ENCODE measurements at regions not wholly inside any gene's neighbourhood (a gene's known extent, or its start where the extent isn't known, plus 50 kb on each side); places are given as distances from the start of the nearest gene placed in this dataset.

DNA sequence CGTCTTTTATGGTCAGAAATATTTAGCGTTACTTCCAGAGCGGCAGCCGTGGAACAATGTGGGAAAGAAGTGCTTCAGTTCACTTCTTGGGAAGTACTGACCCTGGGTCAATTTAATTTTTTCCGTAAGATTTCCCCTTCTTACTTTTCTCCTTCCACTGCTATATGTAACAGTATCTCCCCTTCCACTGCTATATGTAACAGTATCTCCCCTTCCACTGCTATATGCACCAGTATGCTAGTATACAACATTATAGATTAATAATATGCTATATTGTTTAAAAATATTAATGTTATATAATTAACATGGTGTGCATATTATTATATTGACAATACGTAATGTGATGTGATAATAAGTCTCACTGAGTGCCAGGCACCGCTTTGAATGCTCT, 69.7 kb upstream of the ERG start:
- TF ChIP-seq PBX3 (IDR thresholded peaks at IDR 0.05; ENCODE audit: insufficient replicate concordance, low read depth, low read length) (no peak), RB1 (IDR thresholded peaks at IDR 0.05; ENCODE audit: borderline replicate concordance) (no peak), TARDBP (IDR thresholded peaks at IDR 0.05; ENCODE audit: borderline replicate concordance) (no peak), PRDM15 (CRISPR knock-in tag; IDR thresholded peaks at IDR 0.05) (no peak), ESRRA (IDR thresholded peaks at IDR 0.05; ENCODE audit: low read length) (no peak)
- TF ChIP-seq, protein P1, sequence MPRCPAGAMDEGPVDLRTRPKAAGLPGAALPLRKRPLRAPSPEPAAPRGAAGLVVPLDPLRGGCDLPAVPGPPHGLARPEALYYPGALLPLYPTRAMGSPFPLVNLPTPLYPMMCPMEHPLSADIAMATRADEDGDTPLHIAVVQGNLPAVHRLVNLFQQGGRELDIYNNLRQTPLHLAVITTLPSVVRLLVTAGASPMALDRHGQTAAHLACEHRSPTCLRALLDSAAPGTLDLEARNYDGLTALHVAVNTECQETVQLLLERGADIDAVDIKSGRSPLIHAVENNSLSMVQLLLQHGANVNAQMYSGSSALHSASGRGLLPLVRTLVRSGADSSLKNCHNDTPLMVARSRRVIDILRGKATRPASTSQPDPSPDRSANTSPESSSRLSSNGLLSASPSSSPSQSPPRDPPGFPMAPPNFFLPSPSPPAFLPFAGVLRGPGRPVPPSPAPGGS (IDR thresholded peaks at IDR 0.05; ENCODE audit: borderline replicate concordance, insufficient read depth, low read depth, low read length, poor library complexity, severe bottlenecking) = no peak
- no peaks in the 10 kb centered on the region; a peak in 1 of 4 replicates for H3K36me3 ChIP-seq (ENCODE audit: control insufficient read depth in 2 of 2, insufficient read depth in 2 of 2, low read length in 1 of 2)
- no peak overlapping the region for H3K27ac ChIP-seq (ENCODE audit: control insufficient read depth, insufficient read depth)
- SMC1A ChIA-PET (ENCODE audit: uncharacterized antibody, unreplicated experiment) = no interaction called here
- no peak for ATAC-seq
- WGBS (ENCODE audit: insufficient coverage, insufficient replicate concordance, low lambda C conversion rate, missing lambda C conversion rate) = 61% methylated on average over 7 of the region's 7 CpGs
- H3K79me2 ChIP-seq (ENCODE audit: control insufficient read depth, insufficient read depth, low read length) = no peaks in the 10 kb centered on the region
- BruUV-seq (replicated peaks) = no TSS peak
- CTCF ChIA-PET = no interaction called here
- POLR2A ChIA-PET = no interaction called here
- H2AFZ ChIP-seq (ENCODE audit: control insufficient read depth, low read depth, low read length) = no peak overlapping the region
- H3K9ac ChIP-seq (ENCODE audit: control insufficient read depth, insufficient read depth, low read length) = no peak overlapping the region
- in situ Hi-C loops (cut with MboI) = no loop called here
- RAD21 ChIA-PET (ENCODE audit: unreplicated experiment) = no interaction called here
- no peak for DNase-seq (ENCODE audit: low read depth, low spot score)
- H3K4me3 ChIP-seq = no peak overlapping the region
- no peak for FAIRE-seq
- no peaks in the 10 kb centered on the region for H3K27me3 ChIP-seq (replicated peaks in 1 of 2; ENCODE audit: control insufficient read depth in 2 of 2, insufficient read depth in 2 of 2, low read length in 1 of 2)
- intact Hi-C loops (cut with micrococcal nuclease; ENCODE audit: unreplicated experiment) = no loop called here
- H3K4me1 ChIP-seq (ENCODE audit: control insufficient read depth, insufficient read depth, low read length) = no peaks in the 10 kb centered on the region
- no peak overlapping the region for H3K4me2 ChIP-seq (ENCODE audit: control insufficient read depth, insufficient read depth)
- no peaks in the 10 kb centered on the region for H3K9me3 ChIP-seq (replicated peaks; ENCODE audit: control insufficient read depth, insufficient read depth, low read length)
- no peaks in the 10 kb centered on the region for H4K20me1 ChIP-seq (ENCODE audit: control insufficient read depth, insufficient read depth)
